Pancreas (tissue), 10 donors: ENCODE measurements at regions not wholly inside any gene's neighbourhood (a gene's known extent, or its start where the extent isn't known, plus 50 kb on each side); places are given as distances from the start of the nearest gene placed in this dataset.

Experiments
- ATAC-seq, 4 donors: fragments of 200-7000 bp; cut with Tn5 transposase; one replicate each; pipeline versions ENCODE4 v1.8.0 to v1.9.1; 2020; ENCODE audit warnings: mild to moderate bottlenecking in 4 of 4, moderate library complexity in 4 of 4
- DNase-seq, 6 donors: peaks; one replicate each; pipeline ENCODE4 v3.0.0-alpha.2; 2020
- FAIRE-seq: peaks from 2 replicates; lab custom pipeline; 2012; peaks lifted over from hg19 to GRCh38; lab: Jason Lieb, UNC
- H3K27ac ChIP-seq, 4 donors: fragments of 200-600 bp; sonication (generic); 1 replicate in 3 of 4; 2 replicates in 1 of 4; pipeline versions ENCODE4 v1.5.0 to v1.8.0; 2020
- H3K27me3 ChIP-seq, 4 donors: fragments of 200-600 bp; one replicate each; pipeline ENCODE4 v1.8.0; 2021
- H3K36me3 ChIP-seq, 3 donors: fragments of 200-600 bp; sonication (generic) in 1 of 3; one replicate each; pipeline versions ENCODE4 v1.5.0 to v1.8.0; 2020 to 2021
- H3K4me1 ChIP-seq, 3 donors: fragments of 200-600 bp; one replicate each; pipeline ENCODE4 v1.8.0; 2021
- H3K4me3 ChIP-seq, 4 donors: fragments of 200-600 bp; sonication (generic) in 2 of 4; one replicate each; pipeline versions ENCODE4 v1.5.0 to v1.8.0; 2020 to 2021
- H3K9me3 ChIP-seq, 4 donors: fragments of 200-600 bp; one replicate each; pipeline ENCODE4 v1.8.0; 2021
- WGBS, 2 donors: extraction: QIAGEN DNeasy Blood & Tissue Kit; methylation state at CpG; one replicate each; pipeline ENCODE4 v1.1.7; 2013; 5-methylcytosine and 5-hydroxymethylcytosine counted together
- intact Hi-C, 3 donors: fragments of 100-400 bp; cut with DNase I; formaldehyde crosslinking; loops; one replicate each; pipeline versions ENCODE4 v1.11.1 to v1.14.2; 2022
- TF ChIP-seq, protein P1 (sequence below), 4 donors: fragments of 200-600 bp; sonication (generic) in 3 of 4; IDR thresholded peaks; one replicate each; pipeline versions ENCODE4 v1.5.0 to v1.8.0; 2021; ENCODE audit warnings: antibody characterized with exemption in 4 of 4
- donor health status: healthy with polysubstance abuse.
- donor health status: DM: no; HTN: no; CAD: no; lungs with moderate emphysema.
- donor health status: DM: no; HTN: no; CAD: no.
- donor health status: control.
- donor health status: control.
- donor health status: Bipolar disorder and iron deficiency.
- donor health status: DM: yes; HTN: yes; CAD: no.
- donor health status: DM: no; HTN: no; CAD: no.
- donor health status: DM: no; HTN: no; CAD: no.
- donor health status: DM: yes; HTN: yes; CAD: no.

DNA sequence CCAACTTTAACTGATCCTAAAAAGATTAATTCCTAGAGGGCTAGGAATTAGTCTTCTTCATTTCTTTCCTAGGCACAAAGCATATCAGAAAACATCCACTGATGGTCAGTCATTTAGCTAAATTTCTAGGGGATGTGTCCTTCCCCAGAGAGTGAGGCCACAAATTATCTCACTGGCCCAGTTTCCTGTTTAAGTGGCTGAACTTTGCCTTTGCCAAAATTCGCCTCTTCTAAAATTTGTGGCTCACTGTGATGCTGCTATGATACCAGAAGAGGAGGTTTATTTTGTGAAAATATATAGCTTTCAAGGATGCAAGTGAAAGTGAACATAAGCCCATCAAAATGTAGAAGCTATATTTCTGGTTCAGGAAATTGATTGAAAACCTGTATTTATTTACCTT, 98.1 kb upstream of the FER start:
- Histone ChIP-seq H3K4me3 (no peak overlapping the region), H3K36me3 (no peaks in the 10 kb centered on the region), H3K27me3 (no peaks in the 10 kb centered on the region), H3K9me3 (no peaks in the 10 kb centered on the region), H3K27ac (no peak overlapping the region), H3K4me1 (no peaks in the 10 kb centered on the region)
- WGBS, 2 donors = 52 to 61% methylated on average over 1 of the region's 1 CpG
- no peak for ATAC-seq
- no peak for FAIRE-seq
- intact Hi-C loops = no loop called here
- TF ChIP-seq, protein P1, sequence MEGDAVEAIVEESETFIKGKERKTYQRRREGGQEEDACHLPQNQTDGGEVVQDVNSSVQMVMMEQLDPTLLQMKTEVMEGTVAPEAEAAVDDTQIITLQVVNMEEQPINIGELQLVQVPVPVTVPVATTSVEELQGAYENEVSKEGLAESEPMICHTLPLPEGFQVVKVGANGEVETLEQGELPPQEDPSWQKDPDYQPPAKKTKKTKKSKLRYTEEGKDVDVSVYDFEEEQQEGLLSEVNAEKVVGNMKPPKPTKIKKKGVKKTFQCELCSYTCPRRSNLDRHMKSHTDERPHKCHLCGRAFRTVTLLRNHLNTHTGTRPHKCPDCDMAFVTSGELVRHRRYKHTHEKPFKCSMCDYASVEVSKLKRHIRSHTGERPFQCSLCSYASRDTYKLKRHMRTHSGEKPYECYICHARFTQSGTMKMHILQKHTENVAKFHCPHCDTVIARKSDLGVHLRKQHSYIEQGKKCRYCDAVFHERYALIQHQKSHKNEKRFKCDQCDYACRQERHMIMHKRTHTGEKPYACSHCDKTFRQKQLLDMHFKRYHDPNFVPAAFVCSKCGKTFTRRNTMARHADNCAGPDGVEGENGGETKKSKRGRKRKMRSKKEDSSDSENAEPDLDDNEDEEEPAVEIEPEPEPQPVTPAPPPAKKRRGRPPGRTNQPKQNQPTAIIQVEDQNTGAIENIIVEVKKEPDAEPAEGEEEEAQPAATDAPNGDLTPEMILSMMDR (IDR thresholded peaks at IDR 0.05) = no peak
- no peak for DNase-seq

DNA sequence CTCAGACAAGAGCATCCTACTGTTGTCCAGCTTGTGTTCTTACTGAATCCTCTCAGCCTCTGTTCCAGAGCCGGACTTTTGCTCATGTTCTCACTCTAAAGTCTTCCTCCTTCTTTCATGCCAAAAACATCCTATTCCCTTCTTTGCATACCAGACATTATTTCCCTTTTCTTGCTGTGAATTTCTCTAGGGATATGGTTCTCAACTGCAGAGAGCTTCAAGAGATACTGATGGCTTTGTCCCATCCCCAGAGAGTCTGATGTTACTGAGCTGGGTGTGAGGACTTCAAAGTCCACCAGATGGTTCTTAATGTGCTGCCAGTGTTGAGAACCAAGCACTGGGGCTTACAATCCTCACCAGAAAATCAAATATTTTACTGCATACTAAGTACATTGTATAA, 98.6 kb upstream of the FER start:
- no peak for FAIRE-seq
- no peaks in the 10 kb centered on the region for H3K4me1 ChIP-seq
- TF ChIP-seq, protein P1 (IDR thresholded peaks at IDR 0.05) = no peak
- intact Hi-C loops = no loop called here
- no peak for DNase-seq
- no peak overlapping the region for H3K4me3 ChIP-seq
- no peaks in the 10 kb centered on the region for H3K9me3 ChIP-seq
- no peak overlapping the region for H3K27ac ChIP-seq
- no peaks in the 10 kb centered on the region for H3K27me3 ChIP-seq
- no peak for ATAC-seq
- WGBS, 2 donors = 86 to 88% methylated on average over 1 of the region's 1 CpG
- no peaks in the 10 kb centered on the region for H3K36me3 ChIP-seq

DNA sequence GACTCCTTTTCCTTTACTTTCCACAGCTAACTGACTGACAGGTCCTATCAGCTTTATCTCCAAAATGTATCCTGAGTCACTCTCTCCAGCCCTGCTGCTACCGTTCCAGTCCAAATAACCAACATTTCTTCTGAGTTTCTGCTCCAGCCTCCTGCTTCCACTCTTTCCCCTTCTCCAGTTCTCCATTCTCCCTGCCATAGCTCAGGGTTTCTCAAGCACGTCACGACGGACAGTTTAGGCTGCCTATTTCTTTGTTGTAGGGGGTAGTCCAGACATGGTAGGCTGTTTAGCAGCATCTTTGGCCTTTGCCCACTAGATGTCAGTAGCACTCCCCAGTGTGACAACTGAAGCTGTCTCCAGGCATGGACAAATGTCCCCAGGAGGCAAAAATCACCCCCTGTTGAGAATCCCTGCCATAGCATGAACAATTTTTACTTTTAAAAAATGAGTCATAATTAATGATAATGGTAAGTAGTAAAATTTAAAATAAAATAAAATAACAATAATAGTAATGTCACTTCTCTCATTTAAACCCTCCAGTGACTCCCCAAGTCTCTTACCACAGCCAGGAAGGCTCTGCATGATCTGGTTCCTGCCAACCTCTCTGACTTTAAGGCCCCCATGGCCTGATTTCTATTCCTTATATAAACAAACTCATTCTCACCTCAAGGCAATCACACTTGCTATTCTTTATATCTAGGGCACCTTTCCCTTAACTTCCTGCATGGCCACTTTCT, 105.4 kb upstream of the FER start:
- FAIRE-seq = no peak
- no peak overlapping the region for H3K27ac ChIP-seq
- no peak overlapping the region for H3K4me3 ChIP-seq
- TF ChIP-seq, protein P1 (IDR thresholded peaks at IDR 0.05) = peak; percentile 40 to 72 (median 71)
- peak; percentile 87 to 99 (median 98) for ATAC-seq
- no peaks in the 10 kb centered on the region for H3K36me3 ChIP-seq
- no peaks in the 10 kb centered on the region for H3K9me3 ChIP-seq
- DNase-seq = peak in 4 of 6 donors; percentile 21 to 64 (median 28)
- H3K4me1 ChIP-seq = no peaks in the 10 kb centered on the region
- intact Hi-C loops = no loop called here
- 2 to 4% methylated on average over 4 of the region's 4 CpGs for WGBS, 2 donors
- no peaks in the 10 kb centered on the region for H3K27me3 ChIP-seq

DNA sequence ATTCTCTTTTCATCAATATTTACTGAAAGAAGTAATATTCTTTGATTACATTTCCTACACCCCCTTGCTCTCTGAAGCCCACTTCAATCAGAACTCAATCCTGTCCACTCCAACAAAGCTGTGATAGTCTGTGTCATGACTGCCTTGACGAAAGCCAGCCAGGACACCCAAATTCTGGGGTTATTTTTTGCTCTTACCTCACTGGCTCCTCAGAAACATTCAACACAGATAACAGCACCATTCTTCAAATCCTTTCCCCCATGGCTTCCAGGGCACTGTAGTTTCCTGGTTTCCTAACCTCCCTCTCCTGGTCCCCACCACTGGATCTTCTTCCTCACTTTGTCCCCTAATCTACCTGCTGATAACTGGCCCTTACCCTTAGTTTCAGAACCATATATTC, 106.1 kb upstream of the FER start:
- no peak overlapping the region for H3K4me3 ChIP-seq
- WGBS, 2 donors = 78 to 83% methylated on average over 1 of the region's 1 CpG
- no peaks in the 10 kb centered on the region for H3K27me3 ChIP-seq
- intact Hi-C loops = no loop called here
- no peak overlapping the region for H3K27ac ChIP-seq
- no peak for DNase-seq
- no peak for FAIRE-seq
- no peaks in the 10 kb centered on the region for H3K36me3 ChIP-seq
- no peaks in the 10 kb centered on the region for H3K4me1 ChIP-seq
- TF ChIP-seq, protein P1 (IDR thresholded peaks at IDR 0.05) = no peak
- ATAC-seq = no peak
- no peaks in the 10 kb centered on the region for H3K9me3 ChIP-seq

DNA sequence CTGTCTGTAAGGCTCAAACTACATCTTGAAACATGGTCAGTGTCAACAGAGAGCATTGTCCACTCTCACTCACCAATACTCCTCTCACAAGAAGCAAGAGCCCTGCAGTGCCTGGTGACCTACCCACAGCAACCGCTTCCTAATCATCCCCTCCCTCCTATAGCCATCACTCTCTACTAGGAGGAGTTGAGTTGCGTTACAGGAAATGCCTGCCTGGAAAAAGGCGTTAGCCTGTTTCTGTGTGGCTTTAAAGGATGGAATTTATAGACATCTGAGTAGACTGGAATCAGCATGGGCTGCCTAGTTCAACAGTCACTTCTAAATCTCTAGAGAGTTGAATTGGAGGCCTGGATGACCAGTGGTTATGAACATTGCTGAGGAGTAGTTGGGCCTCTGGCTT, 108.3 kb upstream of the FER start:
- TF ChIP-seq, protein P1 (IDR thresholded peaks at IDR 0.05) = no peak
- Histone ChIP-seq H3K4me3 (no peak overlapping the region), H3K27me3 (no peaks in the 10 kb centered on the region), H3K9me3 (no peaks in the 10 kb centered on the region), H3K4me1 (no peaks in the 10 kb centered on the region), H3K27ac (no peak overlapping the region), H3K36me3 (no peaks in the 10 kb centered on the region)
- no peak for DNase-seq
- no peak for FAIRE-seq
- no peak for ATAC-seq
- WGBS, 2 donors = 81 to 88% methylated on average over 3 of the region's 3 CpGs
- intact Hi-C loops = no loop called here
